HG03520 (cell line): ENCODE measurements at regions not wholly inside any gene's neighbourhood (a gene's known extent, or its start where the extent isn't known, plus 50 kb on each side); places are given as distances from the start of the nearest gene placed in this dataset.
"Not testable (repeated sequence)": the region's sequence is repeated elsewhere in the genome, so short reads cannot be mapped to it uniquely, and the experiment has no call there.

Experiments used
- ATAC-seq: cut with Tn5 transposase; IDR thresholded peaks from one replicate; pipeline ENCODE4 v1.9.1; 2021; ENCODE audit warnings: mild to moderate bottlenecking, moderate library complexity; ENCODE audit not compliant: unreplicated experiment

DNA sequence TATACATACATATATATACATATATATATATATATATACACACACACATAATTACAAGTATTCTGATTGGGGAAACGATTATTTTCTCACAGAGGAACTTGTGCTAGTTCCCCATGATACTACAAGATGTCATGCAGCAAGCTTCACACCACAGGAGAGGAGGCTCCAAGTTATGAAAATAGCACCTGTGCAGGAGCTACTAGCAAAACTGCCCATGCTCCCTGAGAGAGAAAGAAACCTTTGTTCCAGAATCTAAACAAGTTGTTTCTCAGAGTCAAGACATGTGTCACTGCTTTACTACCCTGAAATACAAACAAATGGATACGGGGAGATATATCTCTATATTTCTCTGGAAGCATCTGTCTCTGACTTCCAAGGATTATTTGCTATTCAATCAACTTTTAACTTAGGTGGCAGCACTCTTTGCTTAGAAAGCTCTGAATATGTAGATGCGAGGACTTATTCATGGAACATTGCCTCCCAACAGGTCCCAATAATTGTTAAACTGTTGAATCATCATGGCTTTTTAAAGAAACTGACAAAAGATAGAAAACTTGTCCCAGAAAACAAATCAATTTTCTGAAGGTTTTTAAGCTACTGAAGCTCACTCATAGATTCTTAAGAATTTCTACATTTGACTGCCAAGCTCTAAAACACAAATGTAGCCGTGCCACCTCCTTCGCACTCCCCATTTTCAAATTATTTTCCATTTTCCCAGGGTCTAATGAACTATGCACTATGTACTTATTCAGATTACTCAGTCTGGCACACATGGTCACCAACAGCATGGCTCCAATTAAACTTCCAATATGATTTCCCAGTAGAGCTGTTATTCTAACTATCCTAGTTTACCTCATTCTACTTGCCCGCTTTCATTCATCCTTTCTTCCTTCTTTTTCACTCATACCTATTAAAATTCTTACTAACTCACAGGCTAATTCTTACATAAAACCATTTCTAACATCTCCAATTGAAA lies 929.1 kb downstream of the LTN1 start:
- ATAC-seq = no peak

GRCh38 chr21:28052956-28053355 lies 939.7 kb downstream of the LTN1 start:
- not testable (repeated sequence) for ATAC-seq

GRCh38 chr21:28051649-28052048 lies 941.0 kb downstream of the LTN1 start:
- not testable (repeated sequence) for ATAC-seq

DNA sequence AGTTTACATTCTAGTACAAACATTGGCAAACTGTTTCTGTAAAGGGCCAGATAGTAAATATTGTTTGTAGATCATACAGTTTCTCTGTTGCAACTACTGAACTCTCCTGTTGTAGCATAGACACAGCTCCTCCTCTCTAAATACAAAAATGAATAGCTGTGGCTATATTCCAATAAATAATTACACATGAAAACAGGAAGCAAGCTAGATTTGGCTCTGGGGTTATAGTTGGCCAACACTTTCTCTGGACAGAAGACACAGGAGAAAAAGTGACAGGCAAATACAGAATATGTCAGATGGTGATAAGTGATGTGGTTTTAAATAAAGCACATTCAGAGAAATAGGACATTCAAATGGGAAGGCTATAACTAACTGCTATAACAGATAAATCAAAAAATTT lies 957.0 kb downstream of the LTN1 start:
- not testable (repeated sequence) for ATAC-seq

DNA sequence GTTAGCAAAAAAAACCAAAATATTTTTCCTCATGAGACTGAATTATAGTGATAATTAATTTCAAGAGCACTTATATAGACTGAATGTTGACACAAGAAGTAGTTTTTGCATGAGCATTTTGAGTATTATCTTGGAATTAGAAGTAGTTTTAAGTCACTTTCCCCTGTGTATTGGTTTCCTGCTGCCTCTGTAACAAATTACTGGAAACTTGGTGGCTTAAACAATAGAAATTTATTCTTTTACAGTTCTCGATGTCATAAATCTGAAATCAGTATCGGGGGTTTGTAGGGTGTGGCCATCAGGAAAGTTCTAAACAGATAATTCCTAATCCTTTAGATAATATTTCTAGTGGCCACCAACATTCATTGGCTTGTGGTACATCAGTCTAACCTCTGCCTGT lies 957.8 kb downstream of the LTN1 start:
- ATAC-seq = not testable (repeated sequence)

DNA sequence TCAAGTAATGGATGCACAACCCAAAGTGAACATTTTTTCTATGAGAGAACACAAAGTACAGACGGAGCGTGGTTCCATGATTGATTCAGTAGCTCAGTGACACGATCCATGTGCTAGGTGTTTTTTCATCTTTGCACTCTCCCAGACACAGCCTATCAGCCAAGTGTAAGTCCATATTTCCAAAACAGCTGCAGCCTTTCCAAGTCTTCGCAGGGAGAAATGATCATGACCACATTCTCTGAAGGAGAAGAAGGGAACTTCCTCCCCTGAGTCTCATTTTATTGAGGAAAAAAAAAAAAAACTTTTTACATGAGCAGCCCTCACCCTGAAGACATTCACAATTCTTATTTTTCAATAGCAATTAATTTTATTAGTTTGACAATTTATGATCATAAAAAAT lies 958.3 kb downstream of the LTN1 start:
- not testable (repeated sequence) for ATAC-seq

DNA sequence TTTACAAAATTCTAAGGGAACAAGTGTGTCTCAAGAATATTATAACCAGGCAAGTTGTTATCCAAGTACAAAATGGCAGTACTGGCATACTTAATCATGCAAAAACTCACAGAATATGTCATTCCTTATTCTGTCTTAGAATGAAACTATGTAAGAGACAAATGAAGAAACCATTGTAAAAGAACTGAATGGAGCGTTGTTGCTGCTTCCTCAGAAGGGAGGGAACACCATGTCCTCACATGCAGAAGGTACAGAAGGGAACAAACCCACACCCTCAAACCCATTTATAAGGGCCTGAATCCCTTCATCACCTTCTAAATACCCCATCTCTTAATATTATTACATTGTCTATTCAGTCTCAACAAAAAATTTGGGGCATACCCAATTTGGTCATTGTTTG lies 960.0 kb downstream of the LTN1 start:
- ATAC-seq = not testable (repeated sequence)

DNA sequence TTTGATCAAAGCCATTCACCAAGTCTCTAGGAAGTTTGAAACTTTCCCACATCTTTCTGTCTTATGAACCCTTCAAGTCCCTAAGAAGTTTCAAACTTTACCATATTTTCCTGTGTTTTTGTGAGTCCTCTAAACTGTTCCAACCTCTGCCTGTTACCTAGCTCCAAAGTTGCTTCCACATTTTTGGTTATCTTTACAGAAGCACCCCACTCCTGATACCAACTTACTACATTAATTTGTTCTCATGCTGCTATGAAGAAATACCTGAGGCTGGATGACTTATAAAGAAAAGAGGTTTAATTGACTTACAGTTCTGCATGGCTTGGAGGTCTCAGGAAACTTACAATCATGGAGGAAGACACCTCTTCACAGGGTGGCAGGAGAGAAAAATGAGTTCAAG lies 961.6 kb downstream of the LTN1 start:
- not testable (repeated sequence) for ATAC-seq

DNA sequence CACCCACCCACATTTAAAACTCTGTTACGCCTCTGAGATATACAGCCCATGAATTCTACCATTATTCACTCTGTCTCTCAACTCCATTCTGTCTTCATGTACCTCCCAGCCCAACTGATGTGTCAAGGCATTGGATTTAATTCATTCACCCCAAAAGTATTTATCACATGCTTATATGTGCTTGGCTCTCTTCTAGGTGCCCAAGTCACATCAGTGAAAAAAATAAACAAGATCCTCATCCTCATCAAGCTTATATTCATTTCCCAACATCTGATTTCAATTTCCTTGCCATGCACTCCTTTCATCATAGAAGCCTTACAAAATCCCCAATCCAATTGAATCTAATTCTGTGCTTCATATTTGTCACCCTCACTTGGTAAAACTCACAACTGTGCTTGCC lies 967.6 kb downstream of the LTN1 start:
- ATAC-seq = no peak

DNA sequence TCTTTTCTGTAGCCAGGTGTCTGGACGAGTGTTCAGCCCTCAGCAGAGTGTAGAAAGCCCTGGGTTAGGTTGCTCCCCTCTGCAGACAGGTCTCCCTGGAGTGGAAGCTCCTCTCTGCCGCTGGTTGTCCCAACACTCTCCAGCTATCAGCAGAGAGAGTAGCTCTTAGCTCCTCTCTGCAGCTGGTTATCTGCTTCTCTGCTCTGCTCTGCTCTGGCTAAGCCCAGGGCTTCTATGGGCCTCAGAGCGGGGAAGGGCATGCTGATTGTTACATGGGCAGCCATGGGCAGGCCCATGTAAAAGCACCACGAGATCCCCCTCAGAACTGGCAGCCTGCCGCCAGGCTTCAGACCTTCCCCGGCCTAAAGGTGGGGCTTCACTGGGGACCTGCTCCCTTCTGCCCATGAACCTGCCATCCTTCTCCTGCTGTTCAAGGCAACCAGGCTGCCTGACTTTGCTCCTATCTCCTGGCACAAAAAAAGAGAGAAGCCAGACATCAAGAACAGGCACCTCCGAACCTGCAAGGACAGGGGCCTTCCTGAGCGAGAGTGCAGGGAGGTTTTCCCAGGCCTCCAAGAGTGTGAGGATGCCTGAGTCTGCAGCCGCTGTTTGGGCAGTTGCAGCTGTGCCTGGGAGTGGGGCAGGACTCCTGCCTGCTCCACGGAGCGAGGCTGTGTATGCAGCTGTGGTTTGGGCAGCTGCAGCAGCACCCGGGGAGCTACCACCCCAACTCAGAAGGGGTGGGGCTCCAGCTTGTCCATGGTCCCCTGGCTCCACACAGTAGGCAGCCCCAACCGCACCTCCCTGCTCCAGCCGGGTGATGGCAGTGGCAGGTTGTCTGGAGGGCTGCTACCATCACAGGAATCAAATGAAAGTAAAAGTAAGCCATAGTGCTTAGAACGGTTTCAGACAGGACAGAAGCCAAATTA lies 973.7 kb downstream of the LTN1 start:
- ATAC-seq = no peak

GRCh38 chr21:28018213-28018612 lies 974.5 kb downstream of the LTN1 start:
- no peak for ATAC-seq

GRCh38 chr21:28016571-28016970 lies 976.1 kb downstream of the LTN1 start:
- no peak for ATAC-seq

- ATAC-seq = not testable (repeated sequence)
Measured at GRCh38 chr21:28013123-28013522, 979.6 kb downstream of the LTN1 start.

GRCh38 chr21:28011970-28012369 lies 980.7 kb downstream of the LTN1 start:
- not testable (repeated sequence) for ATAC-seq

GRCh38 chr21:28008245-28008644 lies 984.4 kb downstream of the LTN1 start:
- not testable (repeated sequence) for ATAC-seq

GRCh38 chr21:28003627-28004026 lies 989.0 kb downstream of the LTN1 start:
- not testable (repeated sequence) for ATAC-seq

GRCh38 chr21:27996906-27997305 lies 995.8 kb downstream of the LTN1 start:
- not testable (repeated sequence) for ATAC-seq

DNA sequence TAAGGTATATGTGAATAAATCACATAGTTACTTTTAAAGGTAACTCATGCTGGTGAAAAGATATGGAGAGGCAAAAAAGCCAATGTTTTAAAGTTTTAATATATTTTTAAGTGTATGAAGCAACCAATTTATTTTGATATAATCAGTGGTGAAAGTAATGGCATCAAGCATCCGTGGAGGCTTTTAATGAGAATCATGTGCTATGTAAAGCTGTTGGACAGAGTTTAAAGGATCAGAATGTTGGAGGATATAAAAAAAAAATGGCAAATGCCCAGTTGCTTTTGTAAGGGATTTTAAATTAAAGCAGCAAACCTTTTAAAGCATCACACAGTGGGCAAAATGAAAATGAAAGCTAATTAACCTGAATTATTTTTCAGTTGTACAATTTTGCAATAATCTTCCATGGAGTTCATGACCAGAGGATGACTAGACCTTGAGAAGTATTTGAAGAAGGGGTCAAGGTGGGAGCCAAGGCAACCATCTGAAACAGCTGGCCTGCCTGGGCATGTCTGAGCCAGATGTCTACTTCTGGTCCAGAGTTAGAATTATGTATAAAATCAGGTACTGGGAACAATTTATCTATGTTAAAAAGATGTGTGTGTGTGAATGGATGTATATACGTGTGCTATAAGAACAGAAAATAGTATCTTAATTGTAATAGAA lies 1007.9 kb downstream of the LTN1 start:
- not testable (repeated sequence) for ATAC-seq

DNA sequence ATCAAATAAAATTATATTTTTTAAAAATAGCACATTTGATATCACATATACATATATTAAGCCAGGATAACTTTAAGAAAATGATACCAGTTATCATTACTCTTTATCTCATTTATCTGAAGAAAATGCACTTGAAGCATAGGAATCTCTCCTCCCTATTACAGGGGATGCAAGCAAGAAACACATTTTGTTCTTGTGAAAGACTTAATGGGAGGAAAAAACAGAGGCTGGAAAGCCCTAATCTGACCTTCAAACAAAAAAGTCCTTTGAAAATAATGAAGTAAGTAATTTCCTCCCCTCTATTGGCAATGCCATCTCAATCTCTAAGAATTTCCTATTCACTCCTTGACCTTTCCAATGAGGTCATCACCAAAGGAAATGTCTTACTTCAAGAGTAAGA lies 1012.6 kb upstream of the ADAMTS5 start:
- not testable (repeated sequence) for ATAC-seq

GRCh38 chr21:27975514-27975913 lies 1008.6 kb upstream of the ADAMTS5 start:
- ATAC-seq = no peak

DNA sequence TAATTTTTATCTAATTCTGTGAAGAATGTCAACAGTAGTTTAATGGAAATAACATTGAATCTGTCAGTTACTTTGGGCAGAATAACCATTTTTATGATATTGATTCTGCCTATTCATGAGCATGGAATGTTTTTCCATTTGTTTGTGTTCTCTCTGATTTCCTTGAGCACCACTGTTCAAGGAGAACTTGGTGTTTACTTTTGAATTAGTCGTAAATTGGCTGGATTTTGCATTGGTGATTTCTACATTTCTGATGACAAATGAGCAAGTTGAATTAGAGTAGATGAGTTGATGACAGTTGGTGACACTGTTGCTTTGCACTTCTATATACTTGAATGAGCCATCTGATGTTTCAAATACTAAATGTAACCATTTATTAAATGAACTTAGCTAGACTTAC lies 1007.3 kb upstream of the ADAMTS5 start:
- ATAC-seq = not testable (repeated sequence)
